Panc1 (cell line): ENCODE measurements at regions not wholly inside any gene's neighbourhood (a gene's known extent, or its start where the extent isn't known, plus 50 kb on each side); places are given as distances from the start of the nearest gene placed in this dataset.
"Not testable (repeated sequence)": the region's sequence is repeated elsewhere in the genome, so short reads cannot be mapped to it uniquely, and the experiment has no call there.

Experiments
- POLR2AphosphoS5 ChIP-seq: IDR thresholded peaks from 2 replicates; pipeline ENCODE4 v1.6.1; 2012; ENCODE audit warnings: mild to moderate bottlenecking, low read depth, low read length, moderate library complexity
- SIN3A ChIP-seq: IDR thresholded peaks from 2 replicates; pipeline ENCODE4 v1.6.1; 2012; ENCODE audit warnings: low read depth, mild to moderate bottlenecking, low read length, moderate library complexity, borderline replicate concordance; ENCODE audit not compliant: insufficient read depth
- TF ChIP-seq, protein P1 (sequence below), 2 experiments: IDR thresholded peaks; 2 replicates each; pipeline ENCODE4 v1.6.1; 2011 to 2012; ENCODE audit warnings: low read depth in 2 of 2, control low read depth in 1 of 2, low read length in 1 of 2, mild to moderate bottlenecking in 1 of 2, moderate library complexity in 1 of 2; ENCODE audit not compliant: insufficient read depth in 1 of 2
- TF ChIP-seq, protein P2 (sequence below): fragments of 450-650 bp; IDR thresholded peaks from 2 replicates; pipeline ENCODE4 v1.5.1; 2017; ENCODE audit warnings: mild to moderate bottlenecking

DNA sequence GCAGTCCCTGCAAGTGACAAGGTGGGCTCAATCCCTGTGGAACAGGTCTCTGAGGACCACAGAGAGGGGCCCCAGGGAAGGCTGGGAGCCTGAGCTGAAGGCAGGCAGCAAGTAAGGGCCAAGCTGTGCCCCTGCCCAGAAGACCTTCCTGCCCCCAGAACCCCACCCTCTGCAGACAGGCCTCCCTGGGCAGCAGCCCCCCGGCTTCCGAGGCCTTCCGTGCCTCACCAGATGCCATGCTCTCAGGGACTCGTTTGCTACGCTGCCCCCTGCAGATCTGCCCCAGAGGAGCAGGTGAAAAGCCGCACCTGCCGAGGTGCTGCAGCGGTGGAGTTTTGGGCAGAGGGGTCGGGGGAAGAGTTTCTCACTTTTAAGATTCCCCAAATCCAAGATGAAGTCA lies 125.4 kb upstream of the AKAP13 start:
- TF ChIP-seq, protein P1, sequence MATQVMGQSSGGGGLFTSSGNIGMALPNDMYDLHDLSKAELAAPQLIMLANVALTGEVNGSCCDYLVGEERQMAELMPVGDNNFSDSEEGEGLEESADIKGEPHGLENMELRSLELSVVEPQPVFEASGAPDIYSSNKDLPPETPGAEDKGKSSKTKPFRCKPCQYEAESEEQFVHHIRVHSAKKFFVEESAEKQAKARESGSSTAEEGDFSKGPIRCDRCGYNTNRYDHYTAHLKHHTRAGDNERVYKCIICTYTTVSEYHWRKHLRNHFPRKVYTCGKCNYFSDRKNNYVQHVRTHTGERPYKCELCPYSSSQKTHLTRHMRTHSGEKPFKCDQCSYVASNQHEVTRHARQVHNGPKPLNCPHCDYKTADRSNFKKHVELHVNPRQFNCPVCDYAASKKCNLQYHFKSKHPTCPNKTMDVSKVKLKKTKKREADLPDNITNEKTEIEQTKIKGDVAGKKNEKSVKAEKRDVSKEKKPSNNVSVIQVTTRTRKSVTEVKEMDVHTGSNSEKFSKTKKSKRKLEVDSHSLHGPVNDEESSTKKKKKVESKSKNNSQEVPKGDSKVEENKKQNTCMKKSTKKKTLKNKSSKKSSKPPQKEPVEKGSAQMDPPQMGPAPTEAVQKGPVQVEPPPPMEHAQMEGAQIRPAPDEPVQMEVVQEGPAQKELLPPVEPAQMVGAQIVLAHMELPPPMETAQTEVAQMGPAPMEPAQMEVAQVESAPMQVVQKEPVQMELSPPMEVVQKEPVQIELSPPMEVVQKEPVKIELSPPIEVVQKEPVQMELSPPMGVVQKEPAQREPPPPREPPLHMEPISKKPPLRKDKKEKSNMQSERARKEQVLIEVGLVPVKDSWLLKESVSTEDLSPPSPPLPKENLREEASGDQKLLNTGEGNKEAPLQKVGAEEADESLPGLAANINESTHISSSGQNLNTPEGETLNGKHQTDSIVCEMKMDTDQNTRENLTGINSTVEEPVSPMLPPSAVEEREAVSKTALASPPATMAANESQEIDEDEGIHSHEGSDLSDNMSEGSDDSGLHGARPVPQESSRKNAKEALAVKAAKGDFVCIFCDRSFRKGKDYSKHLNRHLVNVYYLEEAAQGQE (IDR thresholded peaks at IDR 0.05; ENCODE audit: insufficient read depth in 1 of 2, low read depth in 2 of 2, low read length in 1 of 2), result not testable (repeated sequence)
- TF ChIP-seq, protein P2, sequence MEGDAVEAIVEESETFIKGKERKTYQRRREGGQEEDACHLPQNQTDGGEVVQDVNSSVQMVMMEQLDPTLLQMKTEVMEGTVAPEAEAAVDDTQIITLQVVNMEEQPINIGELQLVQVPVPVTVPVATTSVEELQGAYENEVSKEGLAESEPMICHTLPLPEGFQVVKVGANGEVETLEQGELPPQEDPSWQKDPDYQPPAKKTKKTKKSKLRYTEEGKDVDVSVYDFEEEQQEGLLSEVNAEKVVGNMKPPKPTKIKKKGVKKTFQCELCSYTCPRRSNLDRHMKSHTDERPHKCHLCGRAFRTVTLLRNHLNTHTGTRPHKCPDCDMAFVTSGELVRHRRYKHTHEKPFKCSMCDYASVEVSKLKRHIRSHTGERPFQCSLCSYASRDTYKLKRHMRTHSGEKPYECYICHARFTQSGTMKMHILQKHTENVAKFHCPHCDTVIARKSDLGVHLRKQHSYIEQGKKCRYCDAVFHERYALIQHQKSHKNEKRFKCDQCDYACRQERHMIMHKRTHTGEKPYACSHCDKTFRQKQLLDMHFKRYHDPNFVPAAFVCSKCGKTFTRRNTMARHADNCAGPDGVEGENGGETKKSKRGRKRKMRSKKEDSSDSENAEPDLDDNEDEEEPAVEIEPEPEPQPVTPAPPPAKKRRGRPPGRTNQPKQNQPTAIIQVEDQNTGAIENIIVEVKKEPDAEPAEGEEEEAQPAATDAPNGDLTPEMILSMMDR, result not testable (repeated sequence)
- not testable (repeated sequence) for TF ChIP-seq SIN3A, POLR2AphosphoS5
